CD4-positive, alpha-beta T cell (primary cell): ENCODE measurements at regions not wholly inside any gene's neighbourhood (a gene's known extent, or its start where the extent isn't known, plus 50 kb on each side); places are given as distances from the start of the nearest gene placed in this dataset.

ENCODE experiments used
- ATAC-seq: fragments of 200-7000 bp; cut with Tn5 transposase; one replicate; pipeline ENCODE4 v1.10.0; 2022; ENCODE audit warnings: mild to moderate bottlenecking; ENCODE audit not compliant: poor library complexity
- CTCF ChIA-PET: fragments of 350-600 bp; sonication (Branson Sonifier 250); formaldehyde crosslinking; loops from one replicate; lab custom pipeline; 2021; ENCODE audit warnings: antibody characterized with exemption, inconsistent platforms; lab: Charles Lee
- POLR2A ChIA-PET: fragments of 350-600 bp; sonication (Branson Sonifier 250); formaldehyde crosslinking; loops from one replicate; lab custom pipeline; 2021; ENCODE audit warnings: antibody characterized with exemption, inconsistent platforms; lab: Charles Lee
- DNase-seq, 14 experiments: peaks; one replicate each; pipeline ENCODE4 v3.0.0-alpha.2; 2013 to 2020; ENCODE audit warnings: mixed read lengths in 2 of 14
- H3K27ac ChIP-seq, 2 donors: one replicate each; pipeline versions ENCODE4 v1.5.1 to v1.7.0; 2013; ENCODE audit warnings: low read length in 2 of 2, low read depth in 1 of 2, mild to moderate bottlenecking in 1 of 2
- H3K27me3 ChIP-seq, 2 experiments: 1 replicate in 1 of 2; 2 replicates in 1 of 2; pipeline versions ENCODE4 v1.6.1 to v1.7.0; 2013; ENCODE audit warnings: low read length in 2 of 2, control low read depth in 1 of 2, mild to moderate bottlenecking in 1 of 2, moderate library complexity in 1 of 2; ENCODE audit not compliant: insufficient read depth in 2 of 2, control insufficient read depth in 1 of 2
- H3K36me3 ChIP-seq: one replicate; pipeline ENCODE4 v1.6.1; 2013; ENCODE audit warnings: low read length, control low read depth; ENCODE audit not compliant: insufficient read depth
- H3K4me1 ChIP-seq: one replicate; pipeline ENCODE4 v1.6.1; 2013; ENCODE audit warnings: low read length, control low read depth; ENCODE audit not compliant: insufficient read depth
- H3K4me3 ChIP-seq: one replicate; pipeline ENCODE4 v1.5.1; 2013; ENCODE audit warnings: mild to moderate bottlenecking, low read length, moderate library complexity
- H3K9me3 ChIP-seq, 2 experiments: 1 replicate in 1 of 2; 2 replicates in 1 of 2; pipeline versions ENCODE4 v1.6.1 to v1.7.0; 2013; ENCODE audit warnings: low read length in 2 of 2, mild to moderate bottlenecking in 2 of 2, control low read depth in 1 of 2, moderate library complexity in 1 of 2; ENCODE audit not compliant: control insufficient read depth in 1 of 2, insufficient read depth in 1 of 2
- H3K27ac Mint-ChIP-seq: one replicate; pipeline ENCODE4 v1.8.0; 2020; ENCODE audit warnings: mixed read lengths
- H3K27me3 Mint-ChIP-seq: one replicate; pipeline ENCODE4 v1.8.0; 2021; ENCODE audit warnings: mixed read lengths
- H3K36me3 Mint-ChIP-seq: one replicate; pipeline ENCODE4 v1.8.0; 2021; ENCODE audit warnings: low read depth, mixed read lengths
- H3K4me1 Mint-ChIP-seq: one replicate; pipeline ENCODE4 v1.8.0; 2021; ENCODE audit warnings: low read depth, mixed read lengths
- H3K4me3 Mint-ChIP-seq: one replicate; pipeline ENCODE4 v1.8.0; 2020; ENCODE audit warnings: mild to moderate bottlenecking, mixed read lengths
- H3K9me3 Mint-ChIP-seq: one replicate; pipeline ENCODE4 v1.8.0; 2020; ENCODE audit warnings: mixed read lengths
- intact Hi-C, 2 experiments: fragments of 100-400 bp; cut with DNase I in 1 of 2; cut with micrococcal nuclease in 1 of 2; formaldehyde crosslinking; loops; one replicate each; pipeline versions ENCODE4 v1.15.1 to v1.9.0; 2023 to 2025; cut with DNase I, micrococcal nuclease
- TF ChIP-seq, protein P1 (sequence below): fragments of 200-600 bp; IDR thresholded peaks from one replicate; pipeline ENCODE4 v1.8.0; 2022; ENCODE audit warnings: antibody characterized with exemption, mild to moderate bottlenecking

DNA sequence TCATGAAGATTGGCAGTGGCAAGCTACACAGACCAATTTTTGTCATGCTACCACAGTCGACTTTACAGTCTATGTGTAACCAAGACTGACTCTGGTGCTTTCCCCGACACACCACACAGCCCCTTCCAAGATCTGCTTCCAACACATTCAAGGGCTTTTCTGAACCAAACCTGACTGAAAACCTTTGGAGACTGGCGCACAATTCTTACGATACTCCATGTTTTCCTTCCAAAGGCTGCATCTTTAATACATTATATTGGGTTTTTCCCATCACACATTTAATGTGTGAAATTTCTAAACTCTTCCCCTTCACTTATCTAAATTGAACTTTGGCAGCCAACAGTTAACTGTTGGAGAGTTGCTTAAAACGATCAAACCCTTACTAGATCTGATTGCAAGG is 127.7 kb upstream of the SOX5 start:
- no peak overlapping the region for H3K27ac ChIP-seq
- no peak overlapping the region for H3K4me3 Mint-ChIP-seq
- H3K9me3 Mint-ChIP-seq = no peaks in the 10 kb centered on the region
- no peaks in the 10 kb centered on the region for H3K9me3 ChIP-seq
- no peaks in the 10 kb centered on the region for H3K4me1 Mint-ChIP-seq
- ATAC-seq (no peak), DNase-seq (no peak)
- ChIA-PET CTCF (no interaction called here), POLR2A (no interaction called here)
- H3K27me3 Mint-ChIP-seq = no peaks in the 10 kb centered on the region
- TF ChIP-seq, protein P1, sequence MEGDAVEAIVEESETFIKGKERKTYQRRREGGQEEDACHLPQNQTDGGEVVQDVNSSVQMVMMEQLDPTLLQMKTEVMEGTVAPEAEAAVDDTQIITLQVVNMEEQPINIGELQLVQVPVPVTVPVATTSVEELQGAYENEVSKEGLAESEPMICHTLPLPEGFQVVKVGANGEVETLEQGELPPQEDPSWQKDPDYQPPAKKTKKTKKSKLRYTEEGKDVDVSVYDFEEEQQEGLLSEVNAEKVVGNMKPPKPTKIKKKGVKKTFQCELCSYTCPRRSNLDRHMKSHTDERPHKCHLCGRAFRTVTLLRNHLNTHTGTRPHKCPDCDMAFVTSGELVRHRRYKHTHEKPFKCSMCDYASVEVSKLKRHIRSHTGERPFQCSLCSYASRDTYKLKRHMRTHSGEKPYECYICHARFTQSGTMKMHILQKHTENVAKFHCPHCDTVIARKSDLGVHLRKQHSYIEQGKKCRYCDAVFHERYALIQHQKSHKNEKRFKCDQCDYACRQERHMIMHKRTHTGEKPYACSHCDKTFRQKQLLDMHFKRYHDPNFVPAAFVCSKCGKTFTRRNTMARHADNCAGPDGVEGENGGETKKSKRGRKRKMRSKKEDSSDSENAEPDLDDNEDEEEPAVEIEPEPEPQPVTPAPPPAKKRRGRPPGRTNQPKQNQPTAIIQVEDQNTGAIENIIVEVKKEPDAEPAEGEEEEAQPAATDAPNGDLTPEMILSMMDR = no peak
- no peaks in the 10 kb centered on the region for H3K36me3 Mint-ChIP-seq
- no peak overlapping the region for H3K4me3 ChIP-seq
- no peaks in the 10 kb centered on the region for H3K4me1 ChIP-seq
- intact Hi-C loops = no loop called here
- H3K27ac Mint-ChIP-seq = no peak overlapping the region
- no peaks in the 10 kb centered on the region for H3K27me3 ChIP-seq
- H3K36me3 ChIP-seq = no peaks in the 10 kb centered on the region

DNA sequence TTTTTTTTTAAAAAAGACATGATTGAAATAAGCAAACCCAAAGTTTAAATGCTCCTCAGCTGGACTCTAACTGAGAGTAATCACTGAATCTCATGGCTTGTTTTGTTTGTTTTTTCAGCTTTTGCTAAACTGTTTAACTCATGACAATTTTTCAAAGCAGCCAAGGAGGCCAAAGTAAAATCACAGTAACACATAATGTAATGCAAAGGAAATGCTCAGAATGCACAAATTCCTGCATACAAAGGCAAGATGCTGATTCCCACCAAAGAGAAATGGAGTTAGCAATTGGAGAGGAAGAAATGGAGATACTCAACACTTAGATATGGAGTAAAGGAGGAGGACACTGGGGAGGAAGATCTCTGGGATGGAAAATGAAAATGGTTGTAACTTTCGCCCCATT is 126.2 kb upstream of the SOX5 start:
- ChIA-PET POLR2A (no interaction called here), CTCF (no interaction called here)
- no peaks in the 10 kb centered on the region for H3K4me1 Mint-ChIP-seq

DNA sequence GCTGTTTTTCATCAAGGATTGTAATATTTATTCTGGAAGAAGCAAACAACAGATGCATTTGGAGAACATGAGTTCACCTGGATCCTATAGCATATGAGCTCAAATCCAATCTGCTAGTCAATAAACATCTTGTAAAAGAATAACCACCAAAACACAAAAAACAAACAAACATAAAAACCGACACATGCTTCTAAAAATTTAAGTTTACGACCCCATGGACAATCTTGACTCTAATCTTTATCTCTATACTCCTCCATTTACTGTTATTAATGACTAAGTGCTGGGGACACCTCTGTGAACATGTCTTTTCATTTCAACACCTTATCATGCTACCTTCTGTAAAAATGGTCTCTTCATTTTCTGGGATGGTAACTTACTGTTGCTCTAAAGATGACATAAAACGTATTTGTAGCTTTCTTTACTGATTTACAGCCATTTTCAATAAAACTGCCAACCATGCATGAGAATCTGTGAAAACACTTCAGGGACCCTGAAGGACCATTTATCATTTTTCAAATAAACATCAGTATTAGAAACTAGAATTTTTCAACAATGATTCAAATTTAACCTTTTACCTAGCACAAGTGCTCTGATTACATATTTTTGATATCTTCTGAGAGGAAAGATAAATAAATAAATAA is 123.8 kb upstream of the SOX5 start:
- no peaks in the 10 kb centered on the region for H3K4me1 ChIP-seq
- Mint-ChIP-seq H3K4me1 (no peaks in the 10 kb centered on the region), H3K9me3 (no peaks in the 10 kb centered on the region), H3K27me3 (no peaks in the 10 kb centered on the region), H3K36me3 (no peaks in the 10 kb centered on the region), H3K27ac (no peak overlapping the region), H3K4me3 (no peak overlapping the region)
- intact Hi-C loops = no loop called here
- DNase-seq (no peak), ATAC-seq (no peak)
- no peak overlapping the region for H3K4me3 ChIP-seq
- H3K27ac ChIP-seq = no peak overlapping the region
- POLR2A ChIA-PET = no interaction called here
- no peaks in the 10 kb centered on the region for H3K36me3 ChIP-seq
- H3K9me3 ChIP-seq = no peaks in the 10 kb centered on the region
- TF ChIP-seq, protein P1 = no peak
- no peaks in the 10 kb centered on the region for H3K27me3 ChIP-seq
- CTCF ChIA-PET = no interaction called here

More for the DNA sequence above, 126.2 kb upstream of the SOX5 start:
- Histone ChIP-seq H3K9me3 (no peaks in the 10 kb centered on the region), H3K4me1 (no peaks in the 10 kb centered on the region), H3K36me3 (no peaks in the 10 kb centered on the region), H3K27me3 (no peaks in the 10 kb centered on the region), H3K4me3 (no peak overlapping the region), H3K27ac (no peak overlapping the region)
- ATAC-seq (no peak), DNase-seq (no peak)
- intact Hi-C loops = no loop called here
- Mint-ChIP-seq H3K4me3 (no peak overlapping the region), H3K27me3 (no peaks in the 10 kb centered on the region), H3K9me3 (no peaks in the 10 kb centered on the region), H3K27ac (no peak overlapping the region), H3K36me3 (no peaks in the 10 kb centered on the region)
- TF ChIP-seq, protein P1 = no peak
